HG02610 (cell line): ENCODE measurements at regions not wholly inside any gene's neighbourhood (a gene's known extent, or its start where the extent isn't known, plus 50 kb on each side); places are given as distances from the start of the nearest gene placed in this dataset.
"Not testable (repeated sequence)": the region's sequence is repeated elsewhere in the genome, so short reads cannot be mapped to it uniquely, and the experiment has no call there.

Experiments used
- ATAC-seq: cut with Tn5 transposase; IDR thresholded peaks from one replicate; pipeline ENCODE4 v1.9.1; 2021; ENCODE audit warnings: mild to moderate bottlenecking, moderate library complexity; ENCODE audit not compliant: unreplicated experiment

DNA sequence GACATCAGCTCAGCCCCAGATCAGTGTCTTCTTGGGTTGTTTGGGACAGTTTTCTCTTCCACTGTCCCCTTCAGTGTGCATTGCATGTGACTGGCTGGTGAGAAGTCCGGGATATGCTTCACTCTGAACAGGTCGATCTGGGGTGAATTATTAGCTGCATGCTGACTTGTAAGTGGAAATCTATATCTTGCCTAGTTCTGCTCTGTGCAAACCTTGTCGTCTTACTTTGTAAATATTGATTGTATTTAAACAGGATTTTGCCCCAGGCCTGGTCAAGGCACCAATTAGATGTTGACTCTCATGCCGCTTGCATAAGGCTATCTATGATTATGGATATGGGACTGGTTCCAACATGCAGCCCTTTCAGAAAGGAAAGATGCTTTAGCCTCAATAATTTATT is 669.7 kb downstream of the TYW1 start:
- ATAC-seq: not testable (repeated sequence)

GRCh38 chr7:67671006-67671548 is 674.4 kb downstream of the TYW1 start:
- ATAC-seq: no peak

GRCh38 chr7:67673861-67674260 is 677.2 kb downstream of the TYW1 start:
- ATAC-seq: no peak

GRCh38 chr7:67674862-67675261 is 678.2 kb downstream of the TYW1 start:
- not testable (repeated sequence) for ATAC-seq

DNA sequence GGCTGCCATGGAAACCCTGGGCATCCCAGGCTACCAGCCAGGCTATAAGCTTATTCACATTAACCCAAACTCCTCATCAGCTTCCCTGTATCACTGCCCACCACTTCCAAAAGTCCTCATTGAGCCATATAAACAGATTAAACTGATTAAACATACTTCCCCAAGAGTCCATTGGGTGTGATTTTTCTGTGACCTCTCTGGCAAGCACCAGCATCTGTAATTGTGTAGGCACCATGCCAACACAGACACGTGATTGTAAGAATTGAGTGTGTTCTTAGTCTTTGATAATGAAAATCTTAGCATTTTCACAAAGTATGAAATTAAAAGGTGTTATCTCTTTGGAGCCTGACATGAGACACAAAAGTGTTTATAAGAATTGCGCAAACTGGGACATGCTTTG is 679.3 kb downstream of the TYW1 start:
- ATAC-seq: no peak

- no peak for ATAC-seq
These were observed 681.8 kb downstream of the TYW1 start for GRCh38 chr7:67678419-67678818.

- no peak for ATAC-seq
These were observed 687.0 kb downstream of the TYW1 start for GRCh38 chr7:67683628-67684027.

DNA sequence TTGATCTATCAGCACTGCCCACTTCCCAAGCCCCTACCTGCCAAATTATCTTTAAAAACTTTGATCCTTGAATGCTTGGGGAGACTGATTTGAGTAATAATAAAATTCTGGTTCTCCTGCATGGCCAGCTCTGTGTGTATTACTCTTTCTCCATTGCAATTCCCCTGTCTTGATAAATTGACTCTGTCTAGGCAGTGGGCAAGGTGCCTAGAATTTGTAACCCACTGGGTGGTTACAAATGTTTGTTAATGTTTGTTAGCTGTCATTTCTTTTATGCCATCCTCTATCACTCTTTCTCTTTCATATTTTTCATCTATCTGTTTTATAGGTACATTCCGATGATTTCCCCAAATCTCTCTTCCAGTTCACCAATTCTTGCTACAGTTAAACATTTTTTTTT is 694.1 kb downstream of the TYW1 start:
- ATAC-seq: no peak

- no peak for ATAC-seq
These were observed 695.8 kb downstream of the TYW1 start for GRCh38 chr7:67692425-67692824.

DNA sequence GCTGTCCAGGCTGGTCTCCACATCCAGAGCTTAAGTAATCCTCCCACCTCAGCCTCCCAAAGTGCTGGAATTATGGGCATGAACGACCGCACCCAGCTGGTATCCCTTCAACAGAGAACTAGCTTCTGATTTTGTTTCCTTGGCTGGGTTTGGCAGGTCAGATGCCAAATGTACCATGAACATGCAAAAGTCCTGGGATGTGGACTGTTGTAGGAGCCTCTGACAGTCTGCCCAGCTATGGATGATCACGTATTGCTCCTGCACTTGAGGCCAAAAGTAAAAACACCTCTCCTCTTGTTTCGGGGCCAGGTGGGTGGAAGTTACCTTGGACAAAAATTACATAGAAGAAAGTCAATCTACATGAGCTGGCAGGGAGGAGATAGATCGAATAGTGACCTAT is 699.5 kb downstream of the TYW1 start:
- ATAC-seq: no peak

DNA sequence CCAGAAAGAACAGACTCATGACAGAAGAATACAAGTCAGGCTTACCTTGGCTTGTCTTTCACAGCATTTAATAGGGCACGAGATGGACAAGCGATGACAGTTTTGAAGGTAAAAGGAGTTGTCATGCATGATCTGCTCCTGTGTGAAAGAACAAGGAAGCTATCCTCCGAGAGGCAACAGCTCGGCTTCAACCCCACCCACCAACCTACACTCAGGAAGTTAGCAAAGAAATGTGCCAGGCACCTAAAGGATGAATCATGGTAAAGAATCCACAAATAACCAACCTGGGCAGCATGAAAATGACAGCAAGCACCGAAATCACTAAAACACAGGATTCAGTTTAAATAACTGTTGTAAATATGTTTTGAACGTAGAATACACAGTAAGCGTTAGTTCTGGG is 700.2 kb downstream of the TYW1 start:
- ATAC-seq: no peak

- no peak for ATAC-seq
These were observed 701.7 kb downstream of the TYW1 start for GRCh38 chr7:67698354-67698753.

DNA sequence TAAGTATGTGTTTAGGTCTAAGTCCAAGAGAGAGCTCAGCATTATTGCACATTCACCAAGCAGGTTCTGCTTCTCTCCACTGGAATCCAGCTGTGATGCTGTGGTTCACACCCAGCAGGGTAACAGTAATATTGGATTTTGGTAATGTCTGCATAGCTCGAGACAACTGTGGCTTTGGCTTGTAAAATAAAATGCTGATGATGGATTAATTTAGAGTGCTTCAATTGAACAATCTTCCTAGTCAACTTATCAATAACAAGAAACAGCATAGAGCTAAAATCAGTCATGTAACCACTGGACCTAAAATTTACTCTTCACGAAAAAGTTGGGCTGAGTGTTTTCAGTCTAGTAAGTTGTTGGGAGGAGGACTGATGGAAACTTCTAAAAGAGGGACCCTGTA is 709.2 kb downstream of the TYW1 start:
- ATAC-seq: no peak

DNA sequence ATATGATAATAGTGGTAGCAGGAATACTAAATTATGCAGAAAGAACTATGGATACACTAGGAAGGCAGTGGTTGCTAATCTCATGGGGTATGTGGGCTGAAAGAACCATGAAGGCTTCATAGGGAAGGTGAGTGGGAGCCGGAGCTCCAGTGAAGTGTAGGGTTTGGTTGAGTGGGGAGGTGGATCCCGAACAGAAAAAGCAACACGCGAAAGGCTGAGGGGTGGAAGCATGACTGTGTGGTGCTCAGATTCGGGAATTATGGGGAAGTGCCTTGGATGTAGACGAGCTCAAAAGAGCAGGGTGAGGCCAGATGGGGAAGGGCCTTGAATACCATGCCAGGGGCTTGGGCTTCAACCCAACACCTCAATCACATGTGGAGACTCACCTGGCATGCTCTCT is 715.1 kb downstream of the TYW1 start:
- no peak for ATAC-seq

DNA sequence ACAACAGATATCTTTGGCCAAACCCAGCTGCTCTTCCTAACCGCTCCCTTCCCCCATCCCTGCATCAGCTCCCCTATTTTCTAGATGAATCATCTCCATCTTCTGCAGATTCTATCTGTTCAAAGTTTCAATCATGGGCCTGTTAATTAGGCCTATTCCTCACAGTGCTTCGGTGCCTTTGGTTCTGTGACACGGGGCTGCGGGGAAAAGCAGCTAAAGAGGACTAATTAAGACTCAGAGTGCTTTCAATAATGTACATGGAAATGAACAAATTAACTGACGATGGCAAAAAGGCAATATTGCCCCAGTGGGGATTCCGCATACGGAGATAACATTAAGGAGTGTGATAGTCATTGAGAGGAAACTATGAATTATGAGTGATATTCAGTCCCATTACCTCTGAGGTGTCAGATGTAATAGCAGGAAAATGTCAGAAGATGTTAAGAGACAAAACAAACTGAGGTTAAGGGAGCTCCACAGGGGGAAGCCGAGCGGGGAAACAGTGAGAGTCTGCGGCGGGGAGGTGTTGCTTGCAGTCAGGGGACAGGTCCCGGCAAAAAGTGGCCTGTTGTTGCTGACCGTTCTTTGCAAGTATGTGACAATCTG is 716.9 kb downstream of the TYW1 start:
- no peak for ATAC-seq

DNA sequence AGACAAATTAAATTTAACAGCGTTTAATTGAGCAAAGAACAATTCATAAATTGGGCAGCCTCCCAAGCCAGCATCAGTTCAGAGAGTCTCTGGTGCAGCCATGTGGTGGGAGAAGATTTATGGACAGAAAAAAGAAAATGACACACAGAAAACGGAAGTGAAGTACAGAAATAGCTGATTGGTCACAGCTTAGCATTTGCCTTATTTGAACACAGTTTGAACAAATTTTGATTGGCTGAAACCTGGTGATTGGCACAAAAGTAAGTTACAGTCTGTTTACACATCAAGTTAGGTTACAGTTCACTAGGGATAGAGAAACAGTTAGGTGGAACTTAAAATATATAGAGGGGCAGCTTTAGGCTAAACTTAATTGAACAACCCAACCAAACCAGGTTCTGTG is 720.1 kb downstream of the TYW1 start:
- ATAC-seq: no peak

- no peak for ATAC-seq
These were observed 727.0 kb downstream of the TYW1 start for GRCh38 chr7:67723591-67723990.

DNA sequence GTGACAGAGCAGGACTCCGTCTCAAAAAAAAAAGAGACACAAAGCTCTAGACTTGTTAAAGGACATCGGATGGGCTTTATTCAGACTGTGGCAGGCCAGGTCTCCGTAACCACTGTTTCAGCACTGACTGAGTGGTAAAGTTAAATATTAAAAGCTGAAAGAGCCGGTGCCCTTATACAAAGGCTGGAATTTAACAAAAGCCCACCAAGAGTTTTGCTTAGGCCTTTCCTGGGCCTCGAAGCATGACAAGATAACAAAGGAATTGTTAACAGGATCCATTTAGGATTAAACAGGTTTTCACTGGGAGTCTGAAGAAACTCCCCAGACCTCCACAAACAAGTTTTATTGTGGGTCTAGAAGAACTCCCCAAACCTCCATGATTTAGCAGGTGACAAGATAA is 727.8 kb downstream of the TYW1 start:
- no peak for ATAC-seq

GRCh38 chr7:67724955-67725354 is 728.3 kb downstream of the TYW1 start:
- no peak for ATAC-seq

DNA sequence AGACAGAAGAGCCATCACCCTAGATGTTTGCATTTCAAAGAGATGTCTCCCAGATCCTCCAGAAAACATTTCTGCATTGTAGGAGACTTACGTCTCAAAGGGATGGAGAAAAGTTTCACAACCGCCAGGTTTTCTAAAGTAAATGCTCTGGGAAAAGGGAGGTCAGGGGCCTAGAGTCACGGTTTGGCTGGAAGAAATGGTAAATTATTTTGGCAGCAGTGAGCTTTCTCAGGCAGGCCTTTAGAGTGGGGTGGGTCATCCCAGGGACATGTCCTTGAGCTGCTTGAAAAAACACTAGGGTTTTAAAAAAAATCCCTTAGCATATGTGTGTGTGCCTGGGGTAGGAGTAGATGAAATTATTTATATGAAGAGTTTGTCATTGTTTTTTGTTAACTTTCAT is 728.8 kb downstream of the TYW1 start:
- ATAC-seq: no peak

GRCh38 chr7:67729771-67730170 is 733.1 kb downstream of the TYW1 start:
- ATAC-seq: no peak

- no peak for ATAC-seq
These were observed 735.1 kb downstream of the TYW1 start for GRCh38 chr7:67731704-67732103.

DNA sequence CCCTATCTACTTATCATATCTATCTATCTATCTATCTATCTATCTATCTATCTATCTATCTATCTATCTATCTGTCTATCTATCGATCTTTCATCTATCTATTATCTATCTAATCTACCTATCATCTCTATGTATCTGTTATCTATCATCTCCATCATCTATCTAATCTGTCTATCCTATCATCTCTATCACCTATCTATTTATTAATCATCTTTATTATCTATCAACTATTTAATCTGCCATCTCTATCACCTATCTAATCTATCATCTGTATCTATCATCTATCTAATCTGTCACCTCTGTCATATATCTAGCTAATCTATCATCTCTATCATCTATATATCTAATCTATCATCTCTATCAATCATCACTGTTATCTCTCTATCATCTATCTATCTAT is 736.3 kb downstream of the TYW1 start:
- ATAC-seq: no peak
